Upper lobe of left lung (tissue), 4 donors: ENCODE measurements at regions not wholly inside any gene's neighbourhood (a gene's known extent, or its start where the extent isn't known, plus 50 kb on each side); places are given as distances from the start of the nearest gene placed in this dataset.

ENCODE experiments used
- CTCF ChIP-seq, 6 experiments: fragments of 450-650 bp in 4 of 6; fragments of 200-600 bp in 2 of 6; sonication (generic) in 2 of 6; IDR thresholded peaks; one replicate each; pipeline ENCODE4 v1.5.1; 2016 to 2019; ENCODE audit warnings: antibody characterized with exemption in 6 of 6
- POLR2A ChIP-seq, 4 donors: fragments of 450-650 bp; IDR thresholded peaks; one replicate each; pipeline ENCODE4 v1.5.1; 2016 to 2017; ENCODE audit warnings: antibody characterized with exemption in 4 of 4, mild to moderate bottlenecking in 2 of 4

GRCh38 chr2:38427054-38427453, 50.0 kb upstream of the ATL2 start:
- TF ChIP-seq CTCF (IDR thresholded peaks at IDR 0.05): no peak
- no peak for TF ChIP-seq POLR2A (IDR thresholded peaks at IDR 0.05)
